ENCODE measurements at regions not wholly inside any gene's neighbourhood (a gene's known extent, or its start where the extent isn't known, plus 50 kb on each side); places are given as distances from the start of the nearest gene placed in this dataset.

- TF ChIP-seq MAX (IDR thresholded peaks at IDR 0.05) (no peak), NFIC (IDR thresholded peaks at IDR 0.05) (no peak), RAD21 (IDR thresholded peaks at IDR 0.05; ENCODE audit: low read depth) (no peak), REST (IDR thresholded peaks at IDR 0.05; ENCODE audit: low read depth) (no peak), CREB1 (IDR thresholded peaks at IDR 0.05; ENCODE audit: low read depth) (no peak), USF1 (IDR thresholded peaks at IDR 0.05) (no peak), YY1 (IDR thresholded peaks at IDR 0.05; ENCODE audit: low read depth) (no peak), TAF1 (IDR thresholded peaks at IDR 0.05; ENCODE audit: low read depth) (no peak), EP300 (IDR thresholded peaks at IDR 0.05; ENCODE audit: borderline replicate concordance) (no peak), FOXM1 (IDR thresholded peaks at IDR 0.05; ENCODE audit: borderline replicate concordance, low read depth) (no peak)
Observed at GRCh38 chr1:59215766-59216291, 81.1 kb upstream of the FGGY start.

Measured in Ishikawa (cell line).